NOMO-1 treated with dmso at 0.1 percent for 144 hours (cell line): ENCODE measurements at regions not wholly inside any gene's neighbourhood (a gene's known extent, or its start where the extent isn't known, plus 50 kb on each side); places are given as distances from the start of the nearest gene placed in this dataset.

Experiments used
- DNase-seq: peaks from one replicate; lab custom pipeline; 2025; ENCODE audit not compliant: unreplicated experiment; lab: John Stamatoyannopoulos, UW

DNA sequence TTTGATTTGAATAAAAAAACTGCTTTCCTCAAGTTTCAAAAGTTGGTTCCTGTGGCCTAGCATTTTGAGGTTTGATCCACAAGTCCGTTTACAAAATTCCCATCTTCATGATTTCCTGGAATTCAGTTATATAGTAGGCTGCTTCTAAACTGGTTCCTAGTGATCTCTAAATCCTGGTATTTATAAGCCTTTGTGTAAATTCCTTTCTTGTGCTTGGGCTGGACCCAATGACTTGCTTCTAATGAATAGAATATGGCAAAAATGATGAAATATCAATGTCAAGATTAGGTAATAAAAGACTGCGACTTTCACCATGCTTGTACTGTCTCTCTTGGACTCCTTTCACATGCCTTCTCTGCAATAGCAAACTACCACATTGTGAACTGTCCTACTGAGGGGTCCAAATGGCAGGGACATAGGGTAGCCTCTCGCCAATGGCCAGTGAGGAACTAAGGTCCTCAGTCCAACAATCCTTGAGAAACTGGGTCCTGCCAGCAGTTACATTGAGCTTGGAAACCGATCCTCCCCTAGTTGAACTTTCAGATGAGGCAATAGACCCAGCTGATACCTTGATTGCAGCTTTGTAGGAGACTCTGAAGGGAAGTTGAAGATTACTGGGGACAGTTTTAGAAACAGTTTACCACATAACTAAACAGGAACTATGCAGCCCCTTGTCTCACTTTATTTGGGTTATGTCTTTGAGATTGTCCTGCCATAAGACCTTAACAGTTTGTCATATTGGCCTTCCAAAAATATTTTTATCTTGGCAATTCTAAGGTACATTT lies 303.9 kb upstream of the TBC1D5 start:
- peak; percentile 75 for DNase-seq

DNA sequence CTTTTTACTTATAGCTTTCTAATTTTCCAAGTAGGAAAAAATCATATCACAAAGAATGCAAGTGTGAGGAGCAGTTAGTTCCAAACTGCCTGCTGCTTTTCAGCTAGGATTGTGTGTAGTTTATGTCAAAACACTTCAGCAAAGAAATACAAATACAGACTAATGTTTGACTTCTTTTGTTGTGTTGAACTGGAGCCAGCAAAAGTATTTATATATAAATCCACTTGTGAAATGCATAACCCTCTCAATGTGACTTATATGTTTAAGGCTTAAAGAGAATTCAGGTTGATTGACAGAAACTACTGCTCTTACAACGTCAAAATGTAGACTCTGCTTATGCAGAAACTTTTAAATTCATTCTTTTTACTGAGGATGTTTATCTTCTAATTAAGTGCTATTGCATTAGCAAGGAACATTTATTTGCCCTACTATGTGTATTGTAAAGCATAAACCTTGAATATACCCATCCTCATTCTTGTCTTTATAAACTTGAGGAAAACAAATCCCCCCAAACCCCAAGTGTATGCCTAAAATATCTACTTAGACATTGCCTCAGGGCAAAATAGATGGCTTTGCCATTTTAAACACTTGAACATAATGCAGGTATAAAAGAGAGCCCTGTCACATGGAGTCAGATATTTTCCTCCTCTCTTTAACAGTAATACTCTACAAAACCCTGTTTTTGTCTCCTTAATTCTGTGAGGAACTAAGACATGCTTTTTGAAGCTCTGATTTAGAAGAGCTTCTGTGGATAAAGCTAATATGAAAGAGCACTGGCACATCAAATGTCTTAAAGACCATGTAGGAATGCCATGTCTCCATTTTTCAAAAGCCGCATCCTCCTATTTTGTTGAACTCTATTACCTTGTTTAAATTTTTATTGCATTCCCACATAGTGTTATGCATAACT lies 302.8 kb upstream of the TBC1D5 start:
- no peak for DNase-seq

DNA sequence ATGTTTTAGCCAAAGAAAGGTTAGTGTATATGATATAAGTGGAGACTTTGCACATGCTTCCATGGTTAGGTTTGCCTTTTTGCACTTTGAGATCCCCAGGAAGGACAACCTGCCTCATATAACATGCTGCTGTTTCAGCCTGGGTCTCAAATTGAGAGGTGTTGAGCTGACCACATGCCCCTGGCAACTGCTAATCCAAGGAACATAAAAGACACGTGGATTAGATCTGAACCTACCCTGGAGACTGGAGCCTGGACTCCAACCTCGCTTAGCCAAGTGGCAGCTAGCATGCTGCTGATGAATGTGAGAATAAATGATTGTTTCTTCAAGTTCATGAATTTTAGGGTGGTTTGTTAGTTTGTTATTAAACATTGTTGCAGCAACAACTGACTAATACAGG lies 301.8 kb upstream of the TBC1D5 start:
- no peak for DNase-seq

DNA sequence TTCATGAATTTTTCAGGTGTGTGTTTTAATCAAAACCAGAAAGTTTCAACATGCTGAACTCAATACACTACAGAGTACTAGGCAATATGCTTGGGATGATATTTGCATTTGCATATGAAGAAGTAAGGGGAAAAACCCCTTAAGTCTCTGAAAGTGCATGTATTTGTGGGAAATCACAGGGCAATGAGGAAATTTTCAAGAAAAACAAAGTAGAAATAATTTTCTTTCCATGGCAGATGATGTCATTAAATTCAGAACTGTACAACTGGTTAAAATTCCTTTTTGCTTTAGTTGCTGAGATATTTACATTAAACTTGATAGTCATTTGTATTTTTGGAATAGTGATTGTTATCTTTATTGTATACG lies 294.0 kb upstream of the TBC1D5 start:
- no peak for DNase-seq

DNA sequence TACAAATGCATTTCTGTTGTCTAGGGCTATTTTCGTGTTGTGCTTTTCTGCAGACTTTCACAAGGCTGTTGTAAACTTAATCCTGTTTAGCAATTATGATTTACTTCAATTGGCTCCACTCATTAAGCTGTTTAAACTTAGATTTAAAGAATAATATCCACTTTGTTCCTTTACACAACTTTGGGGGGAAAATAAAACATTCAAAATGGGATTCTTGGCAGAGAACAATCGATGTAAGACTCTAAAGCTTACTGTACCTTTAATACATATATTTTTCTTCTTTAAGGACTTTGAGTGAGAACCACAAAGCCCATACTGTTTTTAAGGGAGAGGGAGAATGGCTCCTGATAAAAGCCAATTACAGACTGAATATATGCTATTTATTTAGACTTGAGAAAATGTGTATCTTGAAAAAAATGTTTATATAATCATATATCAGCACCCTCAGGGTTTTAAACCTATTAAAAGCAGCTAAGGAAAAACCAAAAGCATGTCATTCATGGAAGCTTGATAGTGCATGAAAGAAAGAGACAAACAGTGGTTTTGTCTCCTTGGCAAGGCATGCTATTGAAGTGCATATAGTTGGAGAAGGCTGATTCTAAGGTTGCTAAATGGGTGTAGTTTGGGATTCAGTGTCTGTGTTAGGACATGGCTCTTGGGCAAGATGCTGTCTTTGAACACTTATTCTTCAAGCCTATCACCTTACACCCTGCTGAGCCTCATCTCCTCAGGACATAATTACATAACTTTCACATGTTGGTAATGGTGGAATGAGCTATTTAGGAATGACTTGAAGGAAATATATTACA lies 293.4 kb upstream of the TBC1D5 start:
- no peak for DNase-seq

DNA sequence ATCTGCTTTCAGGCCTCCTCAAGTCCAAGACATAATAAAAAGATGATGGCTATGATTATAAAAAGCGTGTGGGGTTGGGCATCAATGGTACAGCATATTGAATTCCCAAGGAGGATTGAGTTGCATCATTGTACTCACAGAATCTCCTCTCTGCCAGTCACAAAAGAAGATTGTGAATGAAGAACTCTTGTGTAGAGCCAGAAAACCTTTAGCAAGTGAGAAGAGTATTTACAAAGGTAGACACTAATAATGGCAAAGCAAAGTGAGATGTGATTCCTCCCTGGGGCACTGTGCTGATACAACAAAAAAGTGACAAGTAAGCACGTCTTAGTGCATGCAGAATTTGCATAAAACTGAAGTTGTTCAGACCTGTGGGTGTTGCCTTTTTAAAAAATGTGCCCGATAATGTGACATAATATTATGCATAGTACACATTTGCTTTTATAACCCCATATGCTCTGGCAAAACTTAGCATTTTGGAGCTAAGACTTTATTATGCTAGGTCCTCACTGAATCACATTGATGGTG lies 291.2 kb upstream of the TBC1D5 start:
- DNase-seq, result no peak

DNA sequence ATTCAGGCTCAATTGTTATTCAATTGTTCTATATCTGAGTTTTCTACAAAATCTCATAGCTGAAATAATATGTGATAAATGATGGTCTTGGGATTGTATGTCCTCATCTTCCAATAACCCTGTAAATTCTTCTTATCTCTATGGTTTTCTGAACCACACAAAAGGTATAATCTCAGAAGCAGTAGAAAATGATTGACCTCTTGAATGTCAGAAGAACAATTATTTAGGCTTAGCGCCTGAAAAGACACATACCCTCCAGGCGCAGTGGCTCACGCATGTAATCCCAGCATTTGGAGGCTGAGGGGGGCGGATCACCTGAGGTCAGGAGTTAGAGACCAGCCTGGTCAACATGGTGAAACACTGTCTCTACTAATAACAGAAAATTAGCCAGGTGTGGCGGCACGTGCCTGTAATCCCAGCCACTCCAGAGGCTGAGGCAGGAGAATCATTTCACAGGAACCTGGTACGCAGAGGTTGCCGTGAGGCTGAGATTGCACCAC lies 288.0 kb upstream of the TBC1D5 start:
- no peak for DNase-seq

DNA sequence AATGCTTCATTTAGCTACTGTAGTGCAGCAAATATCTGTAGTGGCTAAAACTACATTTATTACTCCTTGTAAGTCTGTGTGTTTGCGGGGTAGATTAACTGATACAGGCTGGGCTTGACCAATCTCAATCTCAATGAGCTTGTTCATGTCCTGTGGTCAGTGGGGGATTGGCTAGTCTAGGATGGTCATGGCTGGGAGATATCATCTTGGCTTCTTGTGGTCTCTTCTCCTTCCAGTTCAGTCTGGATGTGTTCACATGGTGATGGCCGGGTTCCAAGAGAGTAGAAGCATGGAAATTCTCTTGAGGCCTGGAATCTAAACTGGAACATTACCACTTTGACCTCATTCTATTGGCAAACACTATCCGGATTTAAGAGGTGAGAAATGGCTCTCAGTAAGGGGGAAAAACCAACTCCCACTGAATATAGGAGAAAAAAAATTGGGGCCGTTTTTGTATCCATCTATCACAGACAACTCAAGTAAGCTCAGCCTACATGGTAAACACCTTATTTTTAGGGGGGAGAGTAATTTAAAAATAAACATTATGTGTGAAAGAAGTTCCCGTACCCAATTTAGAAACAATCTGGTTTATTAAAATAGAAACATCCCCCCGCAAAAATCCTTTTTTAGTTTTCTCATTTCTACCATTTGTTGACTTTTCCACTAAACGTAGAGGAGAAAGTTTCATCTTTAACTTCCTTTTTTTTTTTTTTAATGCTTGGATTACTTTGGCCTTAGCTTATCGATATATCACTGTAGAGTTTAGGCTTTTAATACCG lies 284.9 kb upstream of the TBC1D5 start:
- DNase-seq, result no peak

DNA sequence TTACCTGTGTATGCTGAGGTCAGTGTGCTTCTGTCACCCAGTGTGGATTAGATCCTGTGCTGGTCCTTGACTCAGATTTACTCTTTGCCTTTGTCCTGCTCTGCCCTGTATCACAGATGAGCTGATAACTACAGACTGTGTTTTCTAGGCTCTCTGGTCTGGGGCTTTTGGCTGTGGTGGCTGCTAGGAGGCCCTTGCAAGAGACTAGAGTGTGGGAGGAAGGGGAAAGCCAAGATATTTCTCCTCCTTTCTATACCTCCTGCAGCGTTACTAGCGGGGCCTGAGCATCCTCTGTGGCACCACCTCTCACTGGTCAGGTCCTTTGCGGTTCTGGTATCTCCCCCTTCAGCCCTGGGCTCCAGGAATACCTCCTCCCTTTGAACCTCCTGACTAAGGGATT lies 282.3 kb upstream of the TBC1D5 start:
- DNase-seq, result no peak

DNA sequence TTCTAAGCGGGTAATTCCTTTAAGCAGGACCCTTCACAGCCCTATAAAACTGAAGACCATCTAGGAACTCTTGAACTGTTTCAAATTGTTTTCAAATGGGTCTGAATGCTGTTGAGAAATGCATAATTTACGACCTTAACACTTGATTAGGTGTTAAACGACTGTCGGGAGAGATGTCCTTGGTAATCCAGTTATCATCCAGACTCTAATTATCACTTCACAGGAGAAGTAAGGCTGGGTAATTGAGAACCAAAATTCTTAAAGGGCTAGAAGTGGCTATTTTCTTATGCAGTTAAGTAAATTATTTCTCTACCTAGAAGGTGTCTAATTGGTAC lies 276.7 kb upstream of the TBC1D5 start:
- DNase-seq, result no peak

DNA sequence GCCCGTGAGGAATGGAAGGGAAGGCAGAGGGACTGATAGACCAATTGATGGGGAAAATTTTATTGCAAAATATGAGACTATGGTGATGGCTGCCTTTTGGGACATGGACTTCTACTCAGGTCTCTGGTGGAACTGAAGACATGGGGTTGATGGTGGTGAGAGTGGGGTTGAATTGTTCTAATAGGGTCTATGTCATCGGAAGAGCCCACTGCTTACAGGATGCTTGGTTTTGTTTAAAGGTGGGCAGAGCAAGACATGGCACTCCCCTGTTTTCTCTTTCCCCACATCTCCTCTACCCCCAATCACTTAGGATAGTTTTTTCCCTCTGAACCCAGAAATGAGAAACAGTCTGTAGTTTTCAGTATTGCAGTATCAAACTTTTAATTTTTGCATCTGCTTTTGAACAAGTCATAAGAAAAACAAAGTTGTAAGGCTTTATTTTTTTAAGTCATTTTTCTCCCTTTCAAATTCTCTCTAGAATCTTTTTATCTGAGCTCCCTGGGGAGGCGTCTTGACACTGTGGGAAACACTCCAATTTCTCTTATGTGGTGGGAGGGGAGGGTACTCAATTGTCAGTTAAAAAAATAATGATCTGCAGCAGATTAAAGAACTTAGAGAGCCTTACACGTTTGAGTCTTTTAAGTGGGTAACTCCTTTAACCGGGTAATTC lies 276.2 kb upstream of the TBC1D5 start:
- DNase-seq, result no peak

DNA sequence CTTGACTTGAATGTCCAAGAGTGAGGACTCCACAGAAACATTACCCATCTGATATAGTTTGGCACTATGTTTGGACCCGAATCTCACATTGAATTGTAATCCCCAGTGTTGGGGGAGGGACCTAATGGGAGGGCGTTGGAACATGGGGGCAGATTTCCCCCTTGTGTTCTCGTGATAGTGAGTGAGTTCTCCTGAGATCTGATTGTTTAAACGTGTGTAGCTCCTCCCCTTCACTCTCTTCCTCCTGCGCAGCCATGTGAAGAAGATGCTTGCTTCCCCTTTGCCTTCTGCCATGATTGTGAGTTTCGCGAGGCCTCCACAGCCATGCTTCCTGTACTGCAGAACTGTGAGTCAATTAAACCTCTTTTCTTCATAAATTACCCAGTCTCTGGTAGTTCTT lies 273.9 kb upstream of the TBC1D5 start:
- no peak for DNase-seq

DNA sequence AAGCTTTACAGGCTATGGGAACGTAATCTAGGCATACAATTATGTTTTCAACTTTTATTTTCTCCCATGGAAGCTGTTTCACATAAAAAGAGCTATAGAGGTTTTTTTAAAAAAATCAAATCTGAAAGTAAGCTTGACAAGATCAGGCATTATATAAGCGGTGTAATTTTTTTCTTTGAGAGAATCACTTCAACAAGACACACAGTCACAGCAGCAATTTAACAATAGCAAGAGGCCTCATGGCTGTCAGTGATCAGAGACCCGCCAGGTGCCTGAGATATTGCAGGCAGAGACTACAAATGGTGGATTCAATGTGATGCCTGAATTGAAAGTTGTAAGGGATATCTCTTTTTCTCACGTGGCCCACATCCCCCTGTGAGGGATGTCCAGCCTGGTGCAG lies 270.5 kb upstream of the TBC1D5 start:
- no peak for DNase-seq

DNA sequence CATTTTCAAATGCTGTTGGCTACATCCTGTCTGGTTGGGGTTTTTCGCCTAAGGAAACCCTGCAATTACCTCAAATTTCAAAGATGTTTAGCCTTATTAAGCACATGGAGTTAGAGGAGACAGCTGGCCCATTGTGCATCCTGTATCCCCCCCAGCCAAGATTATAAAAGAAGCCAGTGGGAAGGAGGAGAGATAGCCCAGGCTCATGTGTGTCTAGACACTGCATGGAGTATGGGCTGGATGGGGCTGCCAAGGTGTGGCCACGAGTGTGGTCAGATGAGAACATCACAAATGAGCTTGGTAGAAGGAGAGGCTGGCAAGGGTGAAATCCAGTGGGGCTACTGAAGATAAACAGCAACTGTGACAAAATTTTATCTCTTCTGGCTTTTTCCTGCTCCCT lies 270.0 kb upstream of the TBC1D5 start:
- no peak for DNase-seq

DNA sequence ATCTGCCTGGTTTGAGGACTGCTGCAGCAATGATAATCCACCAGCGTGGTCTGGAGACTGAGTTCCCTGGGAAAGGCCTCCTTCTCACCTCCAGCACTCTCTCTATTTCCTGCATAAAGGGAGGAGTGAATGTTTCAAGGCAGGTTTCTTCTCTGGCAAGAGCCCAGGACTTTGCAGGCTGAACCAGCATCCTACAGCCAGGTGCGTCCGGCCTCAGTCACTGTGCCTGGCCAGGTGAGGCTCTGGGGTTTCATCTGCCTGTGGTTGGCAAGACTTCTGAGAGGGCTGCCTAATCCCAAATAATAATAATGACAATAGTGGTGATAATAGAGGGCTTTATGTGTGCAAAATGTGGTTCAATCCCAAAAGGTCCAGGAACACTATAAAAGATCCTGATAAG lies 269.0 kb upstream of the TBC1D5 start:
- no peak for DNase-seq

DNA sequence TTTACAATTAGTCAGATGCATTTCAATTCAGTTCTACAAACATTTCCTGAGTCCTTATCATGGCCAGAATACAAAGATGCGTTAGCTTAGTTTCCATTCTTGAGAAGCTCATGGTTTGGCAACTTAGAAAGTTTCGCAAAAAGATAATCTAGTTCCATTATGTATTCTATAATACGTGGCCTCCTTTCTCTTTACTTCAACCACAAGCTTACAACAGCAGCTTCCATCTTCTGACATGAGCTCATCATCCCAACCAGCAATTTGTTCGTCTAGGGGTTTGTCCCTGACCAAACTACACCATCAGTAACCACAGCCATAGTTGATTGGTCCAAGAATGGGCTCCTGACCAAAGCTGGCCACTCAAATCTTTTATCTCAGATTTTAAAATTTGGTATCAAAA lies 267.6 kb upstream of the TBC1D5 start:
- no peak for DNase-seq

DNA sequence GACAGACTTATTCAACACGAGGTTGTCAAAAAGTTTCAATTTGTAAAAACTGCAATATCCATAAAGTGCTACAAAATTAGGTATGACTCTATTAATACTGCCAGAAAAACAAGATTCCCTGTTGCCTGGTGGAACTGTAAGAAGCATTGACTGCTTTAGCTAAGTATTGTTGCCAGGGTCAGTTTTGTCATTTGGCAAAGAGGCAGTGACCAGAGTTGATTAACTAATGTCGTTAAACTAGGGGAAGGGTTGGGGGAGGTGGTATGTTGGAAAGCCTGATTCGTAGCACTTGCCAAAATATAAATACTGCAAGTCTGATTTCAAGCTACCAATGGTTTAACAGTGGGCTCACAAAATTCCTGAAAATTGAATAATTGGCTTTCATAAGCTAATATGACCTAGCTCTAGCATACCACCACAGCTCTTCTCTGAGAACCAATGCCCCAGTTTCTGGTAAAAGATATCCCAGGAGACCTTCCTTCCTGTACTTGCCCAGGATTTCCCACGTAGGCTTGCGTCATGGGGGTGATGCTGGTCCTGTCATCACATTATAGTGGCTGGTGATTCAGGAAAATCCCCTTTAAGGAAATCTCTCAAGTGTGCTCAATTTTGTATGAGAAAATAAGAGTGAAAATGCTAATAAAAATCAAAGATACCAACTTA lies 266.4 kb upstream of the TBC1D5 start:
- no peak for DNase-seq

DNA sequence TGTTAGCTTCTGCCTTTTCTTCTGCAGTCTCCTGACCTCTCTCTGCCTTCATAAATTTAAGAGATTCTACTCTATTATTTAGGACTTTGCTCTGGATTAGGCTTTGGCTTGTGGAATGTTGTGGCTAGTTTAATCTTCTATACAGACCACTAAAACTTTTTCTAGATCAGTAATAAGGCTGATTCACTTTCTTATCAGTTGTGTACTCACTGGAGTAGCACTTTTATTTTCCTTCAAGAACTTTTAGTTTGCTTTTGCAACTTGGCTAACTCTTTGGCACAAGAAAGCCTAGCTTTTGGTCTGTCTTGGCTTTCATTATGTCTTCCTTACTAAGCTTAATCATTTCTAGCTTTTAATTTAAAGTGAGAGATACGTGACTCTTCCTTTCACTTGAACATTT lies 265.5 kb upstream of the TBC1D5 start:
- no peak for DNase-seq

DNA sequence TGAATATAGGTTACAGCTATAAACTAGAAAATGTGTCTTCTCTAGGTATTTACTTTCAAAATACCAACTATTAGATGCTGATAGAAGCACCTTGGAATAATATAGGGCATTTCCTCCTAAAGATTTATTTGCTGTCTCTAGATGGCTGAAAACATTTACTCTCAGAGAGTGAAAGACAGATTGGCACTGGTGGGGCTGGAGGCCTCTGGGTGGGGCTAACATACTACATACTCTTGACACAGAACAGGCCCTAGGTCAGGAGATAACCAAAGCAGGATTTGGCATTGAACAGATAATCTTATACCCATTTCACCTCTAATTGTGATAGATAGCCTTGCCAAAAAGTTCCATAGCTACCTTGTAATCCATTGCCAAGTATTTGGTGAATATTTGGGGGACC lies 253.3 kb upstream of the TBC1D5 start:
- no peak for DNase-seq
